Neural cell (in vitro differentiated cells): ENCODE measurements at regions not wholly inside any gene's neighbourhood (a gene's known extent, or its start where the extent isn't known, plus 50 kb on each side); places are given as distances from the start of the nearest gene placed in this dataset.

Experiments
- H2AFZ ChIP-seq: fragments of 200-600, 300-800 bp; sonication (generic), shearing (Covaris generic); 2 replicates; pipeline ENCODE4 v1.6.0; 2014; ENCODE audit warnings: low read depth, mild to moderate bottlenecking, antibody characterized with exemption, low read length, moderate library complexity
- H3F3A ChIP-seq: fragments of 200-600 bp; shearing (Covaris generic); 2 replicates; pipeline ENCODE4 v1.6.1; 2016; ENCODE audit warnings: mild to moderate bottlenecking, moderate library complexity, mixed read lengths, antibody characterized with exemption, low read length; ENCODE audit not compliant: insufficient read depth, poor library complexity, severe bottlenecking
- H3K27ac ChIP-seq: fragments of 200-600, 300-800 bp; sonication (generic), shearing (Covaris generic); 2 replicates; pipeline ENCODE4 v1.5.1; 2014; ENCODE audit warnings: mild to moderate bottlenecking, low read length, moderate library complexity
- H3K27me3 ChIP-seq: fragments of 300-800, 200-600 bp; sonication (generic), shearing (Covaris generic); 2 replicates; pipeline ENCODE4 v1.6.0; 2014; ENCODE audit warnings: mild to moderate bottlenecking, low read depth, low read length, moderate library complexity; ENCODE audit not compliant: insufficient read depth
- H3K36me3 ChIP-seq: fragments of 300-800, 200-600 bp; sonication (generic), shearing (Covaris generic); 2 replicates; pipeline ENCODE4 v1.5.1; 2014; ENCODE audit warnings: mild to moderate bottlenecking, antibody characterized with exemption, low read length, moderate library complexity; ENCODE audit not compliant: insufficient read depth
- H3K4me2 ChIP-seq: fragments of 300-800, 200-600 bp; sonication (generic), shearing (Covaris generic); 2 replicates; pipeline ENCODE4 v1.6.0; 2014; ENCODE audit warnings: mild to moderate bottlenecking, low read length
- H3K4me3 ChIP-seq: fragments of 300-800, 200-600 bp; sonication (generic), shearing (Covaris generic); 2 replicates; pipeline ENCODE4 v1.5.1; 2014; ENCODE audit warnings: mild to moderate bottlenecking, low read length, moderate library complexity
- H3K79me2 ChIP-seq: fragments of 200-600 bp; shearing (Covaris generic); replicated peaks from 2 replicates; pipeline ENCODE4 v1.6.0; 2014; ENCODE audit warnings: mild to moderate bottlenecking, low read length, moderate library complexity; ENCODE audit not compliant: insufficient read depth
- H3K9ac ChIP-seq: fragments of 300-800, 200-600 bp; sonication (generic), shearing (Covaris generic); 2 replicates; pipeline ENCODE4 v1.6.1; 2016; ENCODE audit warnings: mild to moderate bottlenecking, low read length, mixed read lengths
- H3K9me2 ChIP-seq: fragments of 200-600 bp; shearing (Covaris generic); 2 replicates; pipeline ENCODE4 v1.6.1; 2016; ENCODE audit warnings: mild to moderate bottlenecking, low read length, mixed read lengths; ENCODE audit not compliant: insufficient read depth
- H3K9me3 ChIP-seq: fragments of 200-600, 300-800 bp; sonication (generic), shearing (Covaris generic); 2 replicates; pipeline ENCODE4 v1.6.1; 2016; ENCODE audit warnings: mild to moderate bottlenecking, mixed run types, low read length, moderate library complexity, mixed read lengths
- H4K20me1 ChIP-seq: fragments of 200-600 bp; shearing (Covaris generic); 2 replicates; pipeline ENCODE4 v1.6.1; 2016; ENCODE audit warnings: mild to moderate bottlenecking, mixed run types; ENCODE audit not compliant: insufficient read depth
- CTCF ChIP-seq: fragments of 450-650 bp; IDR thresholded peaks from 2 replicates; pipeline ENCODE4 v1.5.1; 2014; ENCODE audit warnings: antibody characterized with exemption, mild to moderate bottlenecking, moderate library complexity; ENCODE audit not compliant: poor library complexity, severe bottlenecking
- EP300 ChIP-seq: fragments of 450-650 bp; conservative IDR thresholded peaks from 2 replicates; pipeline ENCODE4 v1.6.1; 2014; ENCODE audit warnings: antibody characterized with exemption, mild to moderate bottlenecking, moderate library complexity; ENCODE audit not compliant: poor library complexity, severe bottlenecking
- EZH2 ChIP-seq: fragments of 200-600, 300-800 bp; shearing (Covaris generic), sonication (generic); IDR thresholded peaks from 2 replicates; pipeline ENCODE4 v1.6.1; 2014; ENCODE audit warnings: antibody characterized with exemption, low read length, borderline replicate concordance, mild to moderate bottlenecking; ENCODE audit not compliant: insufficient read depth, poor library complexity, severe bottlenecking
- MXI1 ChIP-seq: fragments of 450-650 bp; conservative IDR thresholded peaks from 2 replicates; pipeline ENCODE4 v1.6.1; 2014; ENCODE audit warnings: antibody characterized with exemption, mild to moderate bottlenecking; ENCODE audit not compliant: poor library complexity, severe bottlenecking
- POLR2AphosphoS5 ChIP-seq: IDR thresholded peaks from 2 replicates; pipeline ENCODE4 v1.6.1; 2012
- RAD21 ChIP-seq: fragments of 450-650 bp; conservative IDR thresholded peaks from 2 replicates; pipeline ENCODE4 v1.6.1; 2014; ENCODE audit warnings: antibody characterized with exemption, mild to moderate bottlenecking, moderate library complexity
- SMC3 ChIP-seq: fragments of 450-650 bp; conservative IDR thresholded peaks from 2 replicates; pipeline ENCODE4 v1.6.1; 2014; ENCODE audit warnings: antibody characterized with exemption, mild to moderate bottlenecking, moderate library complexity; ENCODE audit not compliant: poor library complexity
- TAF1 ChIP-seq: IDR thresholded peaks from 2 replicates; pipeline ENCODE4 v1.6.1; 2012; ENCODE audit warnings: low read depth
- TF ChIP-seq, protein P1 (sequence below): IDR thresholded peaks from 2 replicates; pipeline ENCODE4 v1.6.1; 2012; ENCODE audit warnings: borderline replicate concordance

DNA sequence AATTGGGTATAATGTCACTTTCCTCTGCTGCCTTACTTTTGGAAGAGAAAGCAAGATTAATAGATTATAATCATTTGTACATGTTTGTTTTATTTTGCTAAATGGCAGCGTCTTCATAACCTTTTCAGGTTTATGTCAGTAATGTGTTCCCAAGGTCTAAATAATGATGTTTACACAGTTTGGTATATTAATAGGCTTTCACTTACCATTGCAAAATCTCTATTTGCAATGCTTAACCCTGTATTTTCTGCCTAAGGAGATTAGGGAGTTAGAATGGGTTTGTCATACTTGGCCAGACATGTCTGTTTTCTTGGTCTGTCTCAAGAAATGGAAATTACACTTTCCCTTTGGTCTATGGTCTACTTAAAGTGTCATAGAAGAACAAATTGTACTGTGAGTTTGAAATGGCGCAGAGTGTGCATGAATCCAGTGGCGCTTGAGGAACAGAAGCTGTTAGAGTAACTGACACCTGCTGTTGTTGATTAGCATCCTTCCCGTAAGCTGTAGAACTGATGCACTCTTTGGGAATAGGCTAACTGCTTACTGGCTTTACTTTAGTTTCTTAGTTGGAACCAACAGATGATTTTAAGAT is 261.1 kb downstream of the SAMD5 start:
- H3K4me3 ChIP-seq = no peak overlapping the region
- H3K36me3 ChIP-seq = no peaks in the 10 kb centered on the region

DNA sequence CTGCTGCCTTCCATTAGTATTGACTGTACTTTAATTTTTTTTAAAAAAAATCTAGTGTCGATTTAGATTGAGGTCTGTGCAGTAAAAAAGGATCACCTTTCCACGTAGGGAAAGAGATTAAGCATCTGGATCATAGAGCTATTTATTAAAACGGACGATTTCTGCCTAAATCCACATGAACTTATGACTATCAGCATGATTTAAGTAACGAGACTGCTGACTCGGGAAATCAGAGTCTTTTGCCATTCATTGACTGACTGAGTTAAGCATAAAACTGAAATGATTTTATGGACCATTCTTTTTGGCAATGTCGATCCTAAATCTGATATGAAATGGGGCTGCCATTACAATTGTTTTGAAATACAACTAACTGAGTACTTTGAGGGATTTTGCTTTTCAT is 261.7 kb downstream of the SAMD5 start:
- no peak for TF ChIP-seq TAF1
- TF ChIP-seq CTCF = no peak
- no peak for TF ChIP-seq EZH2
- no peak for TF ChIP-seq SMC3
- TF ChIP-seq MXI1 = no peak
- TF ChIP-seq POLR2AphosphoS5 = no peak
- TF ChIP-seq RAD21 = no peak
- TF ChIP-seq, protein P1, sequence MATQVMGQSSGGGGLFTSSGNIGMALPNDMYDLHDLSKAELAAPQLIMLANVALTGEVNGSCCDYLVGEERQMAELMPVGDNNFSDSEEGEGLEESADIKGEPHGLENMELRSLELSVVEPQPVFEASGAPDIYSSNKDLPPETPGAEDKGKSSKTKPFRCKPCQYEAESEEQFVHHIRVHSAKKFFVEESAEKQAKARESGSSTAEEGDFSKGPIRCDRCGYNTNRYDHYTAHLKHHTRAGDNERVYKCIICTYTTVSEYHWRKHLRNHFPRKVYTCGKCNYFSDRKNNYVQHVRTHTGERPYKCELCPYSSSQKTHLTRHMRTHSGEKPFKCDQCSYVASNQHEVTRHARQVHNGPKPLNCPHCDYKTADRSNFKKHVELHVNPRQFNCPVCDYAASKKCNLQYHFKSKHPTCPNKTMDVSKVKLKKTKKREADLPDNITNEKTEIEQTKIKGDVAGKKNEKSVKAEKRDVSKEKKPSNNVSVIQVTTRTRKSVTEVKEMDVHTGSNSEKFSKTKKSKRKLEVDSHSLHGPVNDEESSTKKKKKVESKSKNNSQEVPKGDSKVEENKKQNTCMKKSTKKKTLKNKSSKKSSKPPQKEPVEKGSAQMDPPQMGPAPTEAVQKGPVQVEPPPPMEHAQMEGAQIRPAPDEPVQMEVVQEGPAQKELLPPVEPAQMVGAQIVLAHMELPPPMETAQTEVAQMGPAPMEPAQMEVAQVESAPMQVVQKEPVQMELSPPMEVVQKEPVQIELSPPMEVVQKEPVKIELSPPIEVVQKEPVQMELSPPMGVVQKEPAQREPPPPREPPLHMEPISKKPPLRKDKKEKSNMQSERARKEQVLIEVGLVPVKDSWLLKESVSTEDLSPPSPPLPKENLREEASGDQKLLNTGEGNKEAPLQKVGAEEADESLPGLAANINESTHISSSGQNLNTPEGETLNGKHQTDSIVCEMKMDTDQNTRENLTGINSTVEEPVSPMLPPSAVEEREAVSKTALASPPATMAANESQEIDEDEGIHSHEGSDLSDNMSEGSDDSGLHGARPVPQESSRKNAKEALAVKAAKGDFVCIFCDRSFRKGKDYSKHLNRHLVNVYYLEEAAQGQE = no peak
- no peak for TF ChIP-seq EP300
- H4K20me1 ChIP-seq = no peaks in the 10 kb centered on the region
- no peaks in the 10 kb centered on the region for H3K36me3 ChIP-seq
- H3K79me2 ChIP-seq = no peaks in the 10 kb centered on the region
- no peak overlapping the region for H3K27ac ChIP-seq
- H2AFZ ChIP-seq = no peak overlapping the region
- no peaks in the 10 kb centered on the region for H3K9me3 ChIP-seq
- no peak overlapping the region for H3K4me2 ChIP-seq
- H3K27me3 ChIP-seq = no peaks in the 10 kb centered on the region
- no peak overlapping the region for H3K4me3 ChIP-seq
- H3F3A ChIP-seq = no peaks in the 10 kb centered on the region
- no peaks in the 10 kb centered on the region for H3K9me2 ChIP-seq
- H3K9ac ChIP-seq = no peak overlapping the region

More for the DNA sequence above, 261.1 kb downstream of the SAMD5 start:
- Histone ChIP-seq H3K79me2 (no peaks in the 10 kb centered on the region), H3F3A (no peaks in the 10 kb centered on the region), H4K20me1 (no peaks in the 10 kb centered on the region), H3K9ac (no peak overlapping the region), H3K27ac (no peak overlapping the region), H3K4me2 (no peak overlapping the region), H3K27me3 (no peaks in the 10 kb centered on the region), H3K9me2 (no peaks in the 10 kb centered on the region), H3K9me3 (no peaks in the 10 kb centered on the region), H2AFZ (no peak overlapping the region)
- TF ChIP-seq EP300 (peak; percentile 56), EZH2 (no peak), SMC3 (peak; percentile 11), MXI1 (no peak), TAF1 (no peak), POLR2AphosphoS5 (peak; percentile 79)
- TF ChIP-seq, protein P1 = peak; percentile 21
